ENCODE measurements at regions not wholly inside any gene's neighbourhood (a gene's known extent, or its start where the extent isn't known, plus 50 kb on each side); places are given as distances from the start of the nearest gene placed in this dataset.

- no peak for DNase-seq (ENCODE audit: extremely low read depth, low read depth)
- no peak for TF ChIP-seq CTCF (IDR thresholded peaks at IDR 0.05; ENCODE audit: low read depth, low read length)
Observed at GRCh38 chr1:222325506-222325905, 222.4 kb downstream of the HHIPL2 start.

GRCh38 chr1:222314839-222315238 is 233.1 kb downstream of the HHIPL2 start:
- TF ChIP-seq CTCF (IDR thresholded peaks at IDR 0.05; ENCODE audit: low read depth, low read length), result no peak
- no peak for DNase-seq (ENCODE audit: extremely low read depth, low read depth)

GRCh38 chr1:222310836-222311235 is 237.1 kb downstream of the HHIPL2 start:
- no peak for TF ChIP-seq CTCF (IDR thresholded peaks at IDR 0.05; ENCODE audit: low read depth, low read length)
- DNase-seq (ENCODE audit: extremely low read depth, low read depth), result no peak

- DNase-seq (ENCODE audit: extremely low read depth, low read depth), result no peak
- TF ChIP-seq CTCF (IDR thresholded peaks at IDR 0.05; ENCODE audit: low read depth, low read length), result no peak
Observed at GRCh38 chr1:222307621-222308020, 240.3 kb downstream of the HHIPL2 start.

GRCh38 chr1:222306512-222306911 is 241.4 kb downstream of the HHIPL2 start:
- no peak for TF ChIP-seq CTCF (IDR thresholded peaks at IDR 0.05; ENCODE audit: low read depth, low read length)
- DNase-seq (ENCODE audit: extremely low read depth, low read depth), result no peak

- no peak for TF ChIP-seq CTCF (IDR thresholded peaks at IDR 0.05; ENCODE audit: low read depth, low read length)
- no peak for DNase-seq (ENCODE audit: extremely low read depth, low read depth)
Observed at GRCh38 chr1:222306011-222306410, 241.9 kb downstream of the HHIPL2 start.

GRCh38 chr1:222301652-222302051 is 246.3 kb downstream of the HHIPL2 start:
- TF ChIP-seq CTCF (IDR thresholded peaks at IDR 0.05; ENCODE audit: low read depth, low read length), result no peak
- no peak for DNase-seq (ENCODE audit: extremely low read depth, low read depth)
